ENCODE measurements at regions not wholly inside any gene's neighbourhood (a gene's known extent, or its start where the extent isn't known, plus 50 kb on each side); places are given as distances from the start of the nearest gene placed in this dataset.

DNA sequence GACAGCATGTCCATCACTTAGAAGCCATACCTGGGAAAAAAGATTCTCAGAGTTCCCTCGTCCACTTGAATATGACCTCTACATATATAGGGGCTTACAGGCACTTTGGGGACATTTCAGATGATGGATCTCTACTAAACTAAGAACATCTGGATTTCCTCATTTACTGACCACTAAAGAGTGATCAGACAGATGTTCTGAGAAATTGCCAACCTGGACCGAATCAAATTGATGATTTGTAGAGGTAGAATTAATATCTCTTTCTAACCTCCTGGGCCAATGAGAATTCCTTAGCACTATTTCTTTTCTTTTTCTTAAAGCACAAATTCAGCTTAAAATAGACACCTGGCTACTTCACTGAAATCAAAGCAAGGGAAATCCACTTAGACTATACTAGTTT is 422.7 kb downstream of the MTRR start:
- no peaks in the 10 kb centered on the region for H3K4me1 Mint-ChIP-seq
- no peak overlapping the region for H3K27ac Mint-ChIP-seq
- no peaks in the 10 kb centered on the region for H3K36me3 Mint-ChIP-seq
- peaks cover 4% of the 10 kb centered on the region for H3K9me3 Mint-ChIP-seq
- H3K4me3 Mint-ChIP-seq: no peak overlapping the region
- TF ChIP-seq, protein P1, sequence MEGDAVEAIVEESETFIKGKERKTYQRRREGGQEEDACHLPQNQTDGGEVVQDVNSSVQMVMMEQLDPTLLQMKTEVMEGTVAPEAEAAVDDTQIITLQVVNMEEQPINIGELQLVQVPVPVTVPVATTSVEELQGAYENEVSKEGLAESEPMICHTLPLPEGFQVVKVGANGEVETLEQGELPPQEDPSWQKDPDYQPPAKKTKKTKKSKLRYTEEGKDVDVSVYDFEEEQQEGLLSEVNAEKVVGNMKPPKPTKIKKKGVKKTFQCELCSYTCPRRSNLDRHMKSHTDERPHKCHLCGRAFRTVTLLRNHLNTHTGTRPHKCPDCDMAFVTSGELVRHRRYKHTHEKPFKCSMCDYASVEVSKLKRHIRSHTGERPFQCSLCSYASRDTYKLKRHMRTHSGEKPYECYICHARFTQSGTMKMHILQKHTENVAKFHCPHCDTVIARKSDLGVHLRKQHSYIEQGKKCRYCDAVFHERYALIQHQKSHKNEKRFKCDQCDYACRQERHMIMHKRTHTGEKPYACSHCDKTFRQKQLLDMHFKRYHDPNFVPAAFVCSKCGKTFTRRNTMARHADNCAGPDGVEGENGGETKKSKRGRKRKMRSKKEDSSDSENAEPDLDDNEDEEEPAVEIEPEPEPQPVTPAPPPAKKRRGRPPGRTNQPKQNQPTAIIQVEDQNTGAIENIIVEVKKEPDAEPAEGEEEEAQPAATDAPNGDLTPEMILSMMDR (IDR thresholded peaks at IDR 0.05; ENCODE audit: unreplicated experiment): no peak
- peaks cover 2% of the 10 kb centered on the region for H3K27me3 Mint-ChIP-seq (ENCODE audit: low read depth)
- DNase-seq (ENCODE audit: low spot score in 2 of 2, unreplicated experiment in 2 of 2): no peak

DNA sequence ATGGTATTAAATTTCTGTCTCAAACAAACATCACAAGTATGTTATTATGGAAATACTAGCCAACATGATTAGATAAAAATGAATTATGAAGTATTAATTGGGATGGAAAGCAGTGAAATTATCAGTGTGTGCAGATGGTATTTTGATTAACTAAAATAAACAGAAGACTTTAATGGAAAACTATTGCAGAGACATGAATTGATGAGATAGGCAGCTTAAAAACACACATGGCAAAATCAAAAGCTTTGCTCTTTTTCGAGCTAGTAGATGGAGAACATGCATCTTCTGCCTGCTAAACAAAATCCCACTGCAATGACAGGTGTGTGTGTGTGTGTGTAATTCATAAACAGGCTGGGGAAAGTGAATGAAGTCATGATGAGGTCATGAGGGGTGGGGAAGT is 426.2 kb downstream of the MTRR start:
- H3K9me3 Mint-ChIP-seq: peaks cover 4% of the 10 kb centered on the region
- no peaks in the 10 kb centered on the region for H3K36me3 Mint-ChIP-seq
- no peak overlapping the region for H3K27ac Mint-ChIP-seq
- no peaks in the 10 kb centered on the region for H3K4me1 Mint-ChIP-seq
- no peaks in the 10 kb centered on the region for H3K27me3 Mint-ChIP-seq (ENCODE audit: low read depth)
- TF ChIP-seq, protein P1 (IDR thresholded peaks at IDR 0.05; ENCODE audit: unreplicated experiment): no peak
- no peak overlapping the region for H3K4me3 Mint-ChIP-seq
- DNase-seq (ENCODE audit: low spot score in 2 of 2, unreplicated experiment in 2 of 2): no peak

DNA sequence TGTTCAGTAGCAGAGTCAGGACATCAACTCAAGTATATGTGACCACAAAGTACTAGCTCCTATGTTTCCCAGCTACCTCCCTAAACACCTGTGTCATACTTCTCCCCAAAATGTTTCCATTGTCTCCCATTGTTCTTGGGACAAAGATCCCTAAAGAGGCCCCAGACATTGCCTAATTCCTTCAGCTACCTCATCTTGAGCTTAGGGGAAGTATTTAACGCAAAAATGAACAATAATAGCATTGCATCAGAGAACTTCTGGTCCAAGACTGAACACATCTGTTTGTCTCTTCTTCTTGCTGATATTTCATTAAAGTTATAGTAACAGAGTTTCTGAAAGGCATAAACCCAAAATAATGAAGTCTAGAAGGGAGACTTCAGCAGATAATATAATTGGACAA is 430.8 kb downstream of the MTRR start:
- no peak overlapping the region for H3K4me3 Mint-ChIP-seq
- no peak overlapping the region for H3K27ac Mint-ChIP-seq
- TF ChIP-seq, protein P1 (IDR thresholded peaks at IDR 0.05; ENCODE audit: unreplicated experiment): no peak
- no peaks in the 10 kb centered on the region for H3K4me1 Mint-ChIP-seq
- H3K27me3 Mint-ChIP-seq (ENCODE audit: low read depth): peaks cover 8% of the 10 kb centered on the region
- H3K36me3 Mint-ChIP-seq: no peaks in the 10 kb centered on the region
- no peaks in the 10 kb centered on the region for H3K9me3 Mint-ChIP-seq
- no peak for DNase-seq (ENCODE audit: low spot score in 2 of 2, unreplicated experiment in 2 of 2)

DNA sequence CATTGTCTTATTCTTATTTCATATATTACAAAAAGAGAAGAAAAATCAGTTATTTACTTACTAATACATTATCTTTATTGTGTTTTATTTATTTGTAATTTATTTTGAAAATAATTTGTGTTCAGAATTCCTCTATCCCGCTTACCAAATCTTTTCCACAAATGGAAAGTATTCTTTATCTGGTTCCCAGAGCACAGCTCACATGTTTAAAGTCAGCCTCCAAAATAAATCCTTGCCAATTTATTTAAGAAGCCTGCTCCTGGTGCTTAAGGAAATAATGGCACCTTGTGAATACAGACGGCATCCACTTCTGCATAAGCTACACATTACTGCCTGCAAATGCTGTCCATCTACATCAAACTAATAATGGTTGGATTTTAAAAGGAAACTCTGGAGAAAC is 435.4 kb downstream of the MTRR start:
- no peaks in the 10 kb centered on the region for H3K36me3 Mint-ChIP-seq
- no peaks in the 10 kb centered on the region for H3K4me1 Mint-ChIP-seq
- DNase-seq (ENCODE audit: low spot score in 2 of 2, unreplicated experiment in 2 of 2): no peak
- no peak overlapping the region for H3K4me3 Mint-ChIP-seq
- H3K27me3 Mint-ChIP-seq (ENCODE audit: low read depth): peaks cover 10% of the 10 kb centered on the region
- no peak overlapping the region for H3K27ac Mint-ChIP-seq
- peaks cover 1% of the 10 kb centered on the region for H3K9me3 Mint-ChIP-seq
- TF ChIP-seq, protein P1 (IDR thresholded peaks at IDR 0.05; ENCODE audit: unreplicated experiment): no peak

DNA sequence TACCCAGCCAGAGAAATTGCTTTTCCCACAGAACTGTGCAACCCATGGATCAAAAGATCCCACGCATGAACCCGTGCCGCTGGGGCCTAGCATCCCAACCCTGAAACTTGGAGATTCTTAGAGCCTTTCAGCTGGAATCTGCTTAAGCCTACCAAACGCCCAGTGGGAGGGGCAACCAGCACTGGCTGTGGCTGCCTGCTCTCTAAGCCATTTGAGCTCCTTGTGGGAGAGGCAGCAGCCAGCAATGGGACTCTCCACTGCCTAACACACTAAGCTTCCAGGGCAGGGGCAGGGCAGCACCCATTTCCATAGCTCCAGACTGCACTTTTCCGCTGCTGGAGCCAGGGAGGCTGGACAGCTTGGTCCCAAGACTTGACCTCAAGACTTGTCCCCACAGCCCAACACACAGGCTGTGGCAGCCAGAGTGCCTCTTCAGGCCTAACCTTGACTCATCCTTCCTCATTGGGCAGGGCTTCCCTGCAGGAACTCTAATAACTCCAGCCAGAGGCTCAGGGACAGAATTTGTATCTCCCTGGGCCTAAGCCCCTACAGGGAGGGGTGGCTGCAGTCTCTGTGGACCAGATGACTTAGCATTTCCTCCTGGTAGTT is 437.4 kb downstream of the MTRR start:
- no peak for DNase-seq (ENCODE audit: low spot score in 2 of 2, unreplicated experiment in 2 of 2)
- H3K27ac Mint-ChIP-seq: no peak overlapping the region
- H3K36me3 Mint-ChIP-seq: no peaks in the 10 kb centered on the region
- no peak overlapping the region for H3K4me3 Mint-ChIP-seq
- peaks cover 18% of the 10 kb centered on the region for H3K9me3 Mint-ChIP-seq
- H3K27me3 Mint-ChIP-seq (ENCODE audit: low read depth): peaks cover 7% of the 10 kb centered on the region
- no peaks in the 10 kb centered on the region for H3K4me1 Mint-ChIP-seq
- TF ChIP-seq, protein P1 (IDR thresholded peaks at IDR 0.05; ENCODE audit: unreplicated experiment): no peak

DNA sequence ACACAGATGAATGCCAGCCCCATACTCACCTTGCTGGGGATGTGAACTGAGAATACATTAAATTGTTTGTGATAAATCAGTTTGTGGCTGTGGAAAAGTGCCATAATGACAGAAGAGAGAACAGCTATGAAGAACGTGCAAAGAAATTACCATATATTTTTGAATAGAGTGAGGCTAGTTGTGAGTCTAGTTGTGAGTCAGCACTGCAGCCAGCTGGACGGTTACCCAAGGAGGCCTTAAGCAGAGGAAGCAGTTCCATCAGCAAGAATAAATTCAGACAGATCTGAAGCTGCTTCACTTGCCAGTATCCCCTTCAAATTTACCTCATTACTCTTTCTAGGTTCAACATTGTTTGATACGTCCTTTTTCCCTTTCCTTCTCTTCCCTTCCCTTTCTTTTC is 446.0 kb downstream of the MTRR start:
- TF ChIP-seq, protein P1 (IDR thresholded peaks at IDR 0.05; ENCODE audit: unreplicated experiment): no peak

More for the DNA sequence above, 446.0 kb downstream of the MTRR start:
- Mint-ChIP-seq H3K4me3 (no peak overlapping the region), H3K4me1 (no peaks in the 10 kb centered on the region), H3K27ac (no peak overlapping the region), H3K27me3 (ENCODE audit: low read depth) (peaks cover 2% of the 10 kb centered on the region), H3K9me3 (peaks cover 17% of the 10 kb centered on the region), H3K36me3 (no peaks in the 10 kb centered on the region)
- DNase-seq (ENCODE audit: low spot score in 2 of 2, unreplicated experiment in 2 of 2): no peak
